Activated CD4-positive, alpha-beta T cell treated with anti-CD3 and anti-CD28 coated beads, Interleukin-2, amount 50 U/mL, for 16 hours (primary cell): ENCODE measurements at regions not wholly inside any gene's neighbourhood (a gene's known extent, or its start where the extent isn't known, plus 50 kb on each side); places are given as distances from the start of the nearest gene placed in this dataset.

Experiments
- DNase-seq: peaks from one replicate; pipeline ENCODE4 v3.0.0-alpha.2; 2020

GRCh38 chr12:92029902-92030586 lies 115.6 kb downstream of the BTG1 start:
- DNase-seq = no peak

- DNase-seq = no peak
Observed at GRCh38 chr12:92029136-92029535, 116.5 kb downstream of the BTG1 start.

GRCh38 chr12:92028441-92028709 lies 117.3 kb downstream of the BTG1 start:
- DNase-seq = no peak

DNA sequence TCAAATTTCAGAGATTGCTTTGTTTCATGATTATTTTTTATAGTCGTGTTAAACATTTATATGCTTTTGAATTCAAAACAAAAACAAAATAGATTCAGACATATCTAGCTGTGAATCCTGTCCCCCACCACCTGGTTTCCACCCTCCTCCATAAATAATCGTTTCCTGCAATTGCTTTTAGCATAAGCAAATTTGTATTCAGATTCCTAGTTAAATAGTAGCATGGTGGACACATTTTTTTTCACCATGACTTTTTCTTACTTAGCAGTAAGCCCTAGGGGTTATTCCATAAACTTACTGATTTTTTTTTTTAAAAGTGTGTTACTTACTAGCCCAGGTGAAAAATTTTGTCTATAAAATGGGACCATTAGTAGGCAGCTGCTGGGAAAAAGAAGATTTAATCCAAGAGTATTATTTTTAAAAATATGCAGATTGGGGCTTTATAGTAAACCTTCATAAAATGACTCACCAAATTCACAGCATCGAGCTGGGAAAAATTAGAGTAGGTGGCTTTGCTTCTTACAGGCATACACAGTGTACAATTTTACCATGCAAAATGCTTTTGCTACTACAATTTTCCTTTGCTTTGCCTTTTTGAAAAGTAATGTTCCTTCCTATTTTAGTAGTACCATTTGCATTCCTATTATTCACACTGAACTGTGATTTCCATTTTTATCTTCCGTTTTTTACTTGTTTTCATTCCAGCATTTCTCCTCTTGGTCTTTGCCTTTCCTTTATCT lies 117.8 kb downstream of the BTG1 start:
- DNase-seq = no peak

- DNase-seq = no peak
Observed at GRCh38 chr12:92027243-92027642, 118.4 kb downstream of the BTG1 start.

DNA sequence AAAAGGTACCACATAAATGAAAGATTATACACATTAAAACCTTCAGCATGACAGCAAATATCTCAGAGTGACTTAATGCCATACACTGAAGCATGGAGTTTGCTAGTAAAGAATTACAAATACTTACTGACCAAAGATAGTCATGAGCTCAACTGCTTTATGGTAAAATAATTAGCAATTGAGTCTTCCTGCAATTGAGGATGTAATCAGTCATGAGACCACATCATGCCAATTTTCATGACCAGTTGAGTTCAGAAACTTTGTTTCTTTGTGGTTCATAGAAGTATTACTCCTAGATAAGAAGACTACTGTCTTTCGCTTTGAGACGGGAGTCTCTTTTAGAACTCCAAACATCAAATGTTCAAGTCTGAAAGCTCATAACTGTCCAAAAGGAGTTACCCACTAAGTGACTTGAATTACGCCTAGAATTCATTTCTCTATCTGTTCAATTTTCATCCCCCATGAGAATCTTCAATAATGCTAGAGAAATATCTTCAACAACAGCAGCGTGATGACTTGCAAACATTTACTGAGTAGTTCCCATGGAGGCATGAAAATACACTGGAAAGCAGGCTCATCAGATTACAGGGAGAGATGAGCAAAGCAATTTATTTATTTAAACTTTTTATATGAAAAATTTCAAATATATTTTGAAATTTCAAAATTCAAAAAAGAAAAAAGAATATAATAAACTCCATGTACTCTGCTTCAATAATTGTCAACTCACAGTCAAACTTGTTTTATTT lies 120.0 kb downstream of the BTG1 start:
- DNase-seq = no peak

DNA sequence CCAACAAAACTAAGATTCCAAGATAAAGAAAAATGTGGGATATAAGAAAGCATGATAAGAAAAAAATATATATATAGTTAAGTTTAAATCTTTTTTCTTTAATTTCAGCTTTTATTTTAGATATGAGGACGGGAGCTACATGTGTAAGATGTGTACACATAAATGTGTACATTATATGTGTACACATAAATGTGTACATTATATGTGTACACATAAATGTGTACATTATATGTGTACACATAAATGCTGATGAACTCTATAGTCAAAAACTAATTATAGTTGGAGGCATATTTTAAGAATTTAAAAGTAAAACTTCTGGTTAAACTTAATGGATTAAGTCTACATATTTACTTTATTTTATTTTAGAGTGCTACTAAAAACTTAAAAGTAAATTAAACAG lies 123.6 kb downstream of the BTG1 start:
- no peak for DNase-seq

- no peak for DNase-seq
Observed at GRCh38 chr12:92021666-92022035, 124.0 kb downstream of the BTG1 start.

DNA sequence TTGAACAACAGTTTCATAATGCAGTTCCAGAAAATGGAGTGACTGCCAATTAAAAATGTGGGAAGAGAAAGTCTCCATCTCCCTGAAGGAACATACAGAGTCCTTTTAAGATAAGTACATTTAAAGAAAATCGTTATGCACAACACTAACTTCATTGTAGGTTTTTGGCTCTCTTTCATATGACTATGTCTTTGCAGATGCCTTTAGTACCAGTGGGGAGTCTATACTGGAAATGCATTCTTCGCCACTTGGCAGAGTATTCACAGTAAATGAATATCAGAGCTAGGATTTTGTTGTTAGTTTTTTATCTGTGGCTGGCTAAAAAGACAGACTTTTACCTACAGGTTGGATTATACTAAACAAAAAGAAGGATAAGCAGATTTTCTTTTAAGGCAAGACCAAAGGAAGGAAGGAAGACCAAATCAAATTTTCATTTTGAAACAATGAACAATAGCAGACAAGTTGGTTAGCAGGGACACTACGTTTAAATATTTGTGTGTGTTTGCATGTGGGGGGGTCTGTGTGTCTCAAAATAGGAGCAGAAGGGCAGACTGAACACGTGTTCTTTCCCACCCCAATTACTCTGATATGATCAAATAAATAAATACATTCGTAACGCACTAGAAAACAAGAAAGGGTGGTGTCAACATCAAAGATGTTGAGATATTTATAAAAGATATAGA lies 124.5 kb downstream of the BTG1 start:
- no peak for DNase-seq

DNA sequence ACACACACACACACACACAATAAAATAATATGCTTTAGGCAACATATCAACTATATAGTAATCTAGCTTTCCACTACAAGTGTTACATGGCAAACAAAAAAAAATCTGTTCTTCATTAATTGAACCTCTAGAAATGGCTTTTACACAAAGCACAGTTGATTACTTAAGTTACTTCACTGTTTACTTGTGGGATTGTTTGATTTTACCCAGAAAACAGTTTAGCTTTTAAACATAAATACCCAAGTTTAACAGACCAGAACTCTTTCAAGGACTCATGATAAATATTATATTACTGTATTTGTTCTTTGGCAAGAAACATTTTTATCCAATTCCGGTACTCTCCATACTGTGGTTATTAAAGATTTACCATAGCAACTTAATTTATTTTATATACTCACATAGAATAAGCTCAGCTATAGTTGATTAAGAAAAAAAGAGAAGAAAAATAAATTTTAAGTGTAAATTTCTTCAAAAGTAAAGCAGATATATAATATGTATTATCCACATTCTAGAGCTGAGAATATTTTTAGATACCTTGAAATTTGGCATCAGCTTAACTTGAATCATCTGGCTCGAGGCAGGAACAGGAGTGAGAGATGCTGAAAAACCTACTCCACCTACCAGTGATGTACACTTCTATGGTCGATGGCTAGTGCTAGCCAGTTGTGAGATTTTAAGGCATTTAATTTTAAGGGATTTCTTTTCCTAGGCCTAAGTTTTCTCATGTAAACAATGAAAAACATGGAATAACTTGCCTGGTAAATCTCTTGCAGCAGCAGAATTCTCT lies 126.0 kb downstream of the BTG1 start:
- no peak for DNase-seq

DNA sequence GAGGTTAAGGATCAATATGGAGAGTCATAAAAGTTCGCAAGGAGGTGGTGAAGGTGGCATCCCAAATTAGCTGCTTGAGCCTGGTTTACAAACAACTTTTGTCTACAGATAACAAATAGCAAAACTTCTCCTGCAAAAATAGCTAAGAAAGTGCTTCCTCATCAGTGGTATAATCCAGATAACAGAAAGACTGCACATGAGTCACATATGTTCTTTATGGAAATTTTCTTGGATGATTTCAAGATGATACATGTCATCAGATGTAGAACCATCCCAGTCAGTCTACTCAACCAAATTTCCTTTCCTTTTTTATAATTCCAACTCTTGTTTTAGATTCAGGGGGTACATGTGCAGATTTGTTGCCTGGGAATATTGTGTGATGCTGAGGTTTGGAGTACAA lies 133.0 kb downstream of the BTG1 start:
- no peak for DNase-seq

GRCh38 chr12:92010853-92011701 lies 134.6 kb downstream of the BTG1 start:
- DNase-seq = no peak

- no peak for DNase-seq
Observed at GRCh38 chr12:92010368-92010767, 135.3 kb downstream of the BTG1 start.

GRCh38 chr12:92008345-92008744 lies 137.3 kb downstream of the BTG1 start:
- DNase-seq = no peak

- no peak for DNase-seq
Observed at GRCh38 chr12:92007787-92008186, 137.9 kb downstream of the BTG1 start.

DNA sequence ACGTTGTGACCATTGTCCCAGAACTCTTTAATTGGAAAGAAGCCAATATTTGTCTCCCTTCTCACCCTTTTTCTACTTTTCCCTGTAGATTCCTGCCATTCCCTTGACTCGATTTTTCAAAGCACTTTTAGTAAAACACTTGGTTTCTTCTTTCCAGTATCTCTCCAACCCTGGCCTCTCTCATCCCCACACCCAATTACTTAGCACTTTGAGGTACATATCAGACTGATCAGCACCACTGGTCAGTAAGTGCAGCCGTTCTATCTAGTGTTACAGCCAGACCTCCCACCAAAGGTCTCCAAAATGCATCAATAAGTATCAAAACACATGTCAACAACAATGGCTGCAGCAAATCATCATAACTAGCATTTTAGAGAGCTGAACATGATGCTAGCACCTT lies 141.9 kb downstream of the BTG1 start:
- DNase-seq = no peak

GRCh38 chr12:92002673-92003382 lies 142.8 kb downstream of the BTG1 start:
- DNase-seq = no peak

DNA sequence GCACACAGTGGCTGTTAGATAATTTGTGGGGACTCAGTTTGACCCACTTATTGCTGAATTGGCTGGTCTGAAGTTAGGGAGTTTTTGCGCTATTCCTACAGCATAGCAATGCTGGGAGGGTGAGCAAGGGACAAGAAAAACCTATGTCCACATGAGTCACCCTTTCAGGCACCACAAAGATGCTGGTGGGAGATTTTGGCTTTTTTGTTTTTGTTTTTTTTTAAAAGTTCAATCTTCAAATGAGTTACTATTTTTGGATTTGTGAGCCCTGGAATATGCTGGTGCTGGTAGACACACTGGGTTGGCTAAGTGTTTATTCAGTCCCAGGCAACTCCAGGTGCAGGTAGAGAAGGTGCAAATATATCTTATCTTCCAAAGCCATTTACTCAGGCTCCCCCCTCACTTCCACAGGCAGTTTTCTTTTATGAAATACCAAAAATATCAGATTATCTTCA lies 143.4 kb downstream of the BTG1 start:
- DNase-seq = no peak

GRCh38 chr12:92000597-92000996 lies 145.0 kb downstream of the BTG1 start:
- no peak for DNase-seq

GRCh38 chr12:91999823-92000222 lies 145.8 kb downstream of the BTG1 start:
- no peak for DNase-seq

GRCh38 chr12:91998316-91998715 lies 147.3 kb downstream of the BTG1 start:
- DNase-seq = peak; percentile 25
